GM19351 (cell line): ENCODE measurements at regions not wholly inside any gene's neighbourhood (a gene's known extent, or its start where the extent isn't known, plus 50 kb on each side); places are given as distances from the start of the nearest gene placed in this dataset.

Experiments used
- ATAC-seq: cut with Tn5 transposase; IDR thresholded peaks from one replicate; pipeline ENCODE4 v1.9.1; 2021; ENCODE audit warnings: mild to moderate bottlenecking, moderate library complexity; ENCODE audit not compliant: unreplicated experiment

DNA sequence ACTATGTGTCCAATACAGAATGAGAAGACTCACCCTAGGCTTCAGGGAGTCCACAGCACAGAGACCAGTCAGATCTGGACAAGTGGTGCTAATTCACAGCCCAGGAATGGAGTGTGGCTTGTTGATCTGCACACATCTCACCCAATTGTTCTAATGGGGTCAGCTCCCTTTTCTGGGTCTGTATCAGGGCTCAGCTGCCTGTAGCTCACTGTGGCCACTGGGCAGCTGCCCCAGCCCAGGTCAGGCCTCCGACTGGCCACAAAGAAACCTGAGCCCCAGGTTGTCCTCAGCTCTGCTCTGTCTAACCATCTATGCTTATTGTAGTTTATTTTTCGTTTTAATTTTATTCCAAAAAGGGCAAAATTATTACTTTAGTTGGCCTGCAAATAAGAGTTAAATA is 202.3 kb upstream of the RAB6C start:
- no peak for ATAC-seq

DNA sequence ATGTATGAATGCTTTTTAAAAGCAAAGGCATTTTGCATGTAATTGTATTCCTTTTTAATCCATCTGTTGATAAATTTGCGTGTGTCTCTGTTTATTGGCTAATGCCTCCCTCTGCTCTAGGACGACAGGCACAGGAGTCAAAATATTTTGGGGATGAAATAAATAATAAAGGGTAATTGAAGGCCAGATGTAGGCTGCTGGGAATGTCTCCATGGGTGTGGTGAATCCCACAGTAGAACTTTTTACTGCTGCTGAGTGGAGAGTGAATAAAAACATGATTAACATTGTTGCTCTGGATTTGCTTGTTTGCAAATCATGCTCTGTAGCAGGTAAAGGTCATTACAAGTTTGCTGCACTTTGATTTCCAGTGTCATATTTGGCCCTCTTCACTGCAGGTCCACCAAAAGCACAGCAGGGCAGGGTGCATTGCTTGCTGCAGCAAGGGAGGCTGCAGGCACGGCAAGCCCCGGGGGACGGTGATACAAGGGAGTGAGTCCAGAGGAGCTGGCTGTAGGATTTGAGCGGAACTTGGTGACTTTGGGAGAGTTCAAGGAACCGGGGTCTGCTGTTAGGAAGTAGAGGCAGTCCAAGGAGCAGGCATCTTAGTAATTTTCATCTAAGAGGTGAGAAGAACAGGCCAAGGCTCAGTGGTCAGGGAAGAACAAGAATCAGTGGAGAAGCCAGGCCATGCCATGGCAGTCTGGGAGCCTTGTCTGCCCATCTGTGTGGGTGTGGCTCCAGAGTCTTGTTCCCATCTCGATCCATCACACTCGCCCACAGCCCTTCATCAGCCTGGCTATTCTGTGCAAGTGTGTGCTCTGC is 201.5 kb upstream of the RAB6C start:
- ATAC-seq = no peak

DNA sequence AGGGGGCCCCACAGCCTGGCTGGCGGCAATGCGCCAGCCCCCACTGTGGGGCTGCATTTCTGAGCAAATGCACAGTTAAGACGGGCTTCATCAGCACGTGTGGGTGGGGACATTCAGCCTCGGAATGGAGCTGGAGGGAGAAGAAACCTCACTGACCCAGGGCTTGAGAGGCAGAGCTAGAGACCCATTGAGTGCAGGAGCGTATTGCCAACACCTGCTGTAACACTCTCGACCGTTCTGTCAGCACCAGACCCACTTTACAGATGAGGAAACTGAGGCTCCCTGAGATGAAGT is 200.9 kb upstream of the RAB6C start:
- no peak for ATAC-seq

DNA sequence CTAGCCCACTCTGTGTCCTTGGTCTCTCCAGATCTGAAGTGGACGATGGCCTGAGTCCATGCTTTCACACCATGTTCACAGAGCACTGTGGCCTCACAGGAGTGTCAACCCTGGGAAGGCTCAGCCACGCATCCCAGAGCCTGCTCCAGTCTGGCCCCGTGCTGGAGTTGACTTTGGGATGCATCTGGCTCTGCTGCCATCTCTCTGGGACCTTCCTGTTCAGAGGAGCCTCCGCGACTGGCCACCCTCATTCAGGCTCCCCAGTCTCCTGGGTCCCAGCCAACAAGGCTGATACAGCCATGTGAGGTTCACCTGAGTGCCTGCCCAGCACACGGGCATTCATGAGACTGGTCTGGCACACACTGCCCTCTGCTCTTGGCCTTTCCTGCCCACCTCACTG is 199.7 kb upstream of the RAB6C start:
- no peak for ATAC-seq

DNA sequence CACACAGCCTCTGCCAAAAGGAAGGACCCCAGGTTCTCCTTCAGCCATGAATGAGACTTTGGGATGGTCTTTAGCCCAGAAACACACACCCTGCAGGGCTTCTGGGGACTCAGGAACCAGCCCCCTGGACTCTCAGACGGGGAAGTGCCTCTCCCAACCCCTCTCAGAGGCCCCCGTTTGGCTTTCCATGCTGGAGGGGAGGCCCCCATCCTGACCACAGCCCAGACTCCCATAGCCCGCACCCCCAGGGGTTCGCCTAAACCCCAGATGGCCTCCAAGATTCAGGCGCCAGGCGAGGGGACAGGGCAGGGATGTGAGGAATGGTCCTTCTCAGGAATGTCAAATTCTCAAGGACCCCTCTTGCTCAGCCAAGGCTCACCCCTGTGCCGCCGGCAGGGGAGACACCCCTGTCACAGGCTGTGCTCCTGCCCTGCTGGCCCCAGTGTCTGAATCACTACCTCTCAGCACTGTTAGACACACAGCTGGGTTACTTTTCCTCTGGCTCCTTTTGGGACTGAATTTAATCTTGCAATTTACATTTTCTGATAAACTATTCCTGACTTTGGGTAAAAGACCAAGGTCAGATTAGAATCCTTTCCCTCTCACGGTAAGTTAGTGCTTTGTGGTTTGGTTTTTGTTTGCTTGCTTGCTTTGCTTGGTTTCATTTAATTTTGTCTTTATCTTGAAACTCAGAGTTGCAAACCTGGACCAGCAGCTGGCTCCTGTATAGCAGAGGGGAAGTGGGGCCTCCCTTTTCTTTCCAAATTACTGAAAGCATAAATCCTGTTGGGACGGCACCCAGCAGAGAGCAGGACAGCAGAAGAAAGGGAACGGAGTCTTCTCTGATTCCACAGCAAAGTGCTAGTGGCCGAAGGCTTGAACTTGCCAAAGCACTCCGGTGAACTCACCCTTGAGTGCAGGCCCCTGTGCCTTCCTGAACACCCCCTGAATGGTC is 198.9 kb upstream of the RAB6C start:
- no peak for ATAC-seq

DNA sequence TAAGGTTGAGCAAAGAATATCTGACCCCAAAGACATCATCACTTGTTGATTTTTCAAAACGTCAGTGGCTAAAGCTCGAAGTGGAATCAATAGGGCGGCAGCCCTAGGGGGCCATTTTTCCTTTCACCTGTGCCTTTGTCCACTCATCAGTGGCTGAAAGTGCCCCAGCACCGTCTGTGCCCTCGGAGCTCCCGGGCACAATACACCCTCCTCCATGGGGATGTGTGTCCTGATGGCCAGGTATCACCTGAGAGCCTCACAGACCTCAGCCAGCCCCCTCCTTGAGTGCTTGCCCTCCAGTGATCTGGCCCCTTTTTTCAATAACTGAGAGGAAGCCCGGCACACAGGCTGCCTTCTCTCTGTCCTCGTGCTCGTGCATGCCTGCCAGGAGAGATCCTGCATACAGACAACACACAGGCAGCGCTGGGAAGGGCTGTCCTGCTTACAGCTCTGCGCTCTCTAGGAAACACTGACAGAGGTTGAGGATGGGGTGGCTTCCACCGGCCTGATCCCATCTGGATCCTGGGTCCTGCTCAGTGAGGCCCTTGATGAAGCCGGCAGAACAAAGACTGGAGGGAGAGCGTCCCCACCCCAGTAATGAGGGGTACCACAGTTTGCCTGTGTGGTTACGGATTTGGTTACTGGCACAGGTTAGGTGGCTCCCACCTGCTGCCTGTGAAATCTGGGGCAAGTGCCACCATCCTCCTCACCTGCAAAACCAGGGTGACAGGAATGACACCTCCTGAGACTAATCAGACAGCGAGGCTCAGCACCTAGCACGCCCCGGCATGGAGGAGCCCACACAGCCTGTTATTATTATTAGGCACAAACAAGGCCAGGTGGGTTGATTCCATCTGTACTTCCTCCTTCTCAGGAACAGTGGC is 197.5 kb upstream of the RAB6C start:
- no peak for ATAC-seq

DNA sequence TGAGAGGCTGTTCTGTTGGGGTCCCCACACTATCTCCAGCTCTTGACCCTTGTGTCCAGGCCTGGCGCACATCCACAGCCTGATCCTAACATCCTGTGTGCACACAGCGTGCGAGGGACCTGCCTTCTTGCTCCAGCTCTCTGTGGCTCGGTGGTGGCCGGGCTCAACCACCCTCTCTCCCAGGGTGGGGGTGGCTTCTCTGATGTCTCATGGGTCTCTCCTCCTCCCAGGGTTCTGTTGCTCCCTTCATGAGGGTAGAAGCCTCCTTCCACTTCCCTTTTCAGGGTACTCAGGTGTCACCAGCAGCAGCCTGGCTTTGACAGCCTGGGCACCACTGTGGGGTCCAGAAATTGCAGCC is 196.9 kb upstream of the RAB6C start:
- ATAC-seq = no peak

DNA sequence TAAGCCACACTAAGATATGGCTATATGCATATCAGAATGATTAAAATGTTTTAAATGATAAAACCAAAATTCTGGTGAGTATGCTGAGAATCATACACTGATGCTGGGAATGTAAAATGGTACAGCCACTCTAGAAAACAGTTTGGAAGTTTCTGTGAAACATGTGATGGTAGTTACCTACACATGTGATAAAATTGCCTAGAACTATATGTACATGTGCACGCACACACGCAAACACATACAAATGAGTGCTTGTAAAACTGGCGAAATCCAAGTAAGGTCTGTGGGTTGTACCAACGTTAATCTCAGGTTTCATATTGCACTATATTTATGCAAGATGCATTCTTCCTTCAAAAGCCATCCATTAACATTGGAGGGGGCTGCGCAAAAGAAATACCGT is 195.0 kb upstream of the RAB6C start:
- ATAC-seq = no peak

DNA sequence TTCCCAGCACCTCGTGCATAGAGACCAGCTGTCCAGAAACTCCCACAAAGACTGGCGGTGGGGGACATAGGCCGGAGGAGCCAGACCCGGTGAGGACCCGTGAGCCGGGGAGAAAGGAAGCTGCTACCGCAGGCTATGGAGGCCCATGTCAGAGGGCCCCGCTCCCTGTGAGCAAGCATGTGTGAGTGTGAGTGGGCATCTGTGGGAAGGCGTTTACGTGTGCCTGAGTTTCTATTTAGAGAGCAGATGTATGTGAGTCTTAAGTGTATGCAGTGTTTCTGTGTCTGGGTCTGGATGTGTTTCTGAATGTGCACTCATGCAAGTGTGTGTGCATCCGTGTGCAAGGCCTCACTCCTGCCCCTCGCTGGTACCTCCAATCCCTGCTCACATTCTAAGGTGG is 187.8 kb upstream of the RAB6C start:
- ATAC-seq = no peak

DNA sequence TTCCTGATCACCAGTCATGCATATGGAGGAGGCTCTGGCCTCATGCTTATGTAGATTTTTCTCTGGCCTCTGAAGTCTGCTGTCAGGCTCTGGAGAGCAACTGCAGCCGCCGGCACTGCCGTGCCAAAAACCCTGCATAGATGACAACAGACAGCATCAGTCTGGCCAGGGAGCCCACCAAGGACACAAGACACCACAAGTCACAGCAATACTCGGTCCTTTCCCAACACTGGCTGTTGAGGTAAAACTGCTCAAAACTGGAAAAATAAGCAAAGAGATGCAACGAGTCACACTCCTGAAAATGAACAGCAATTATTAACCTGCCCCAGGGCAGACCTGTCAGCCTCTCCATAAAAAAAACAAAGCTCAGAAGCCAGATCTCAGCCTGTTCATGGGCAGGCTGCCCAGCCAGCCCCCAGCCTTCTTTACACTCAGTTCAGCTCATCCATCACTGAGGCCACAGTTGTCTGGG is 186.0 kb upstream of the RAB6C start:
- ATAC-seq = no peak

DNA sequence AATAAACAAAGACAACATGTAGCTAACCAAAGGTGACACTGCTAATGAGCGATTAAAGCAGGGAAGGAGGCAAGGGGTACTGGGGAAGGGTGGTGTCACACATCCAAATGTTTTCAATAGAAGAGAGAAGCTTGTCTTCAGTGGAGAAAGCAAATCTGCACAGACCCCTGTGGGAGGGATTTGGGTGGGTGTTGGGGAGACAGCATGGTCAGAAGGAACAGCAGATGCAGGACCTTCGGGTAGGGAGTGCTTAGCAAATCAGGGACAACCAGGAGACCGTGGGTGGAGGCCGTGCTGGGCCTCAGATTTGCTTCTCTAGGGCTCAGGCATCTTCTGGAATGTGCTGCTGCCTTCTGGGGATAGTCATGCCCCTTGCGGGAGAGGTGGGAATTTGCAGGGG is 185.3 kb upstream of the RAB6C start:
- ATAC-seq = no peak

DNA sequence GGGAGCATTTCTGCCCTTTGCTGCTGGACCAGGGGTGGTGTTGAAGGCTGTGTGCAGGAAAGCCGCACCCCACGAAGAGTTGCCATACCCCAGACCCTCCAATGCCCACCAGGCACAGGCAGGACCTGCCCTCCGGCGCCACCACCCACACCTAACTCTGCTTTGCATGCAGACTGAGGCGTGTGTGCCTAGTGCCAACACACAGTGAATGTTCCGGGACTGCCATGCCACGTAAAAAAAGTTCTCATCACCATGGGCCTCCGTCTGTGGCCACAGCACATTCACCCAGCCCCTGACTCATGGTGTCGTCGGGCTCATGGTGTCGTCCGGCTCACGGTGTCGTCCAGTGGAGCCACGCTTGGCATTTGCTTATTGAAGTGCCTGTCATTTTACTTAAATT is 184.9 kb upstream of the RAB6C start:
- ATAC-seq = no peak

DNA sequence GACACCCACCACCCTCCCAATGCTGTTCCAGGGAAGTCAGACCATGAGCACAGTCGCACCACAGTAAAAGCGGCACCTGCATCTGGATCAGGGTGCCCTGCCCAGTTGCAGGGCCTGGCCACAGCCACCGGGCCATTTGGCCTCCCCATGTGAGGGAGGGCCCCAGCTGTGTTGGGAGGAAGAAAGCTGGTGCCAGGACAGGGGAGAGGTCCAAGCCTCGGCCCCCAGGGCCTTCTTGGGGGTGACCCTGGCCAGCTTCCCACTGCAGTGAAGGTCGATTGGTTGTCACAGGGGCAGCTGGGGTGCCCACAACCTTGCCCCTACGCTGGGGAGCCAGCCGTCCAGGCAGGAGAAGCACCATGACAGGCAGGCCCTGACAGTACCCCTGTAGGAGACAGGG is 183.2 kb upstream of the RAB6C start:
- no peak for ATAC-seq

DNA sequence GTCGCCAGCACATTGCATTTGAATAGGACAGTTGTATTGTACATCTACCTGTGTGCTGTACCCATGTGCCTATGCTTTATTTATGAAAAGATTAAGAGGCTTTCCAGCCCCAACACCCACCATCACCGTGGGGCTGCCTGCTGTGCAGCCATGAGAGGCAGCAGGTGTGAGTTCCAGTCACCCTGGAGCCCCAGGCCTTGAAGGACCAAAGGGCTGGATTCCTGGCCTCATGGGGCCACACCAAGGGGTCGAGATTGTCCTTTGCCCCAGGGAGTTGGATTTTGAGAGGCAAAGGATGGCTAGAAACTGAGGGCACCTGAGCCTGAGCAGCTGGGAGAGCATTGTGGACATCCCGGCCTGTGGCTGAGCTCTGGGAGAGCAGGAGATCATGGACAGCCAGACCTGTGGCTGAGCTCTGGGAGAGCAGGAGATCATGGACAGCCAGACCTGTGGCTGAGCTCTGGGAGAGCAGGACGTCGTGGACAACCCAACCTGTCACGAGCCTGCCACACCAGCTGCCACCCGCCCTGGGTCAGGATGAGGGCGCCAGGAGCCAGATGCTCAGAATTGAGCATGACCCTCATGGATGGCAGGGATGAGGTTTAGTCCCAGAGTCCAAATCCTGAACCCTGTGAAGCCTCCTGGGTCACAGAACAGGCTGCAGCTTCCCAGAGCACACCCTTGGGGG is 182.5 kb upstream of the RAB6C start:
- no peak for ATAC-seq

DNA sequence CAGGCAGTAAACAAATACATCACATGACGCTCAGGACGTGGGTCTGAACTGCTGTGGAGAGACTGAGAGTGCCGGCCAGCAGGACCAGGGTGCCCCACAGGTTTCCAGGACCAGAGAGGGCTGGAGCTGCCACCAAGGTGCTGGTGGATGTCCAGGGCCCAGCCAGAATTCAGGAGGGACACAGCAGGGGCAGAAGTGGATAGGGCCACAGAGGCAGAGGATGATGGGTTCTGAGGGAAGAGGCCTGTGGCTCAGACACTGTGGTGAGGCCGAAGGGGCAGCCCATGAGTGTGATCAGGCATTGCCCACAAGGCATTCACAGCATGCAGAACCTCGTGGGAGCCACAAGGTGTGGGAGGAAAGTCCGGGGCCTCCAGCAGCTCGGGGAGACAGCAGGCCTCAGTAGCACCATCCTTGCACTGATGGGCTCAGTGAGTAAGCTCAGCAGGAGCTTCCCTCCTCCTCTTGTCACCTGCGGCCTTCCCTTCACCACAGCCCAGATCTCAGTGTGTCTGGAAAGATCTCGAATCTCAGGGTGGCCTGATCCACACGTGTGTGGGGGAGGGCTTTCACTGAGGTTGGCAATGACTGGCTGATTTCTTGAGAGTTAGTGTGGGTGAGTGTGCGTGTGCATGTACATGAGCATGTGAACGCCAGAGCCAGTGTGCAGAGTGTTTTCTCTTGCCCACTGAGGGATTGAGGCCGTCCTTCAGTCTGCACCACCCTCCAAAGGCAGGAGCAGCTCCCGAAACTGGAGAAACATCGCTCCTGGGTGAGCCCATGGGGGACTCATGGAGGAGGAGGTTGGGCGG is 181.8 kb upstream of the RAB6C start:
- ATAC-seq = no peak

DNA sequence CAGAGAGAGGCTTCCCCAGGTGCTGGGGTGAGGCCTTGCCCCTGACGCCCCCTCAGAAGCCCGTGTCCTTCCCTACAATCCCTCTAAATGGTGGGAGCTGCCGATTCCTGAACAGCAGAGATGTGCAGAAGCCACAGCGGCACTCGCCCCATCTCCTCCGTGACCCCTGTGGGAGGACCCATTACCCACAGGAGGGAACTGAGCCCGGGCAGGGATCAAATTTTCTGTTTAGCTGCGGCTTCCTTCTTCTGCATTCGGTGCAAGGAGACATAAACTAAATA is 181.2 kb upstream of the RAB6C start:
- no peak for ATAC-seq

DNA sequence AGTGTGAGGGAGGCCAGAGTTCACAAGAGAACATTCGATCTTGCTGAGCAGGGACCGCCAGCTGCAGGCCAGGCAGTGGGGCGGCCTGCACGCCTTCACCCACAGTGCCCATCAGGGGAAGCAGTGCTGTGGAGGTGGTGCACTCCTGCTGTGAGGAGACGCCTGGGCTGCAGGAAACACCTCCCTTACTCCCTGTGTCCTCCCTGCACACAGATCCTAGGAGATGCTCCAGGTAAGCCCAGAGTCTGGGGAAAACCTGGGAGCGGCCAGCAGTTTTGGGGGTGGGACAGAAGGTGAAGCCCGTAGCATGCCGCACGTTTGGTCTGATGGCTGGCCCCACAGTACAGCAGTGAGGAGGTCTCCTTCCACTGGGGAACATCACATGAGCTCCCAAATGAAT is 180.8 kb upstream of the RAB6C start:
- ATAC-seq = no peak

DNA sequence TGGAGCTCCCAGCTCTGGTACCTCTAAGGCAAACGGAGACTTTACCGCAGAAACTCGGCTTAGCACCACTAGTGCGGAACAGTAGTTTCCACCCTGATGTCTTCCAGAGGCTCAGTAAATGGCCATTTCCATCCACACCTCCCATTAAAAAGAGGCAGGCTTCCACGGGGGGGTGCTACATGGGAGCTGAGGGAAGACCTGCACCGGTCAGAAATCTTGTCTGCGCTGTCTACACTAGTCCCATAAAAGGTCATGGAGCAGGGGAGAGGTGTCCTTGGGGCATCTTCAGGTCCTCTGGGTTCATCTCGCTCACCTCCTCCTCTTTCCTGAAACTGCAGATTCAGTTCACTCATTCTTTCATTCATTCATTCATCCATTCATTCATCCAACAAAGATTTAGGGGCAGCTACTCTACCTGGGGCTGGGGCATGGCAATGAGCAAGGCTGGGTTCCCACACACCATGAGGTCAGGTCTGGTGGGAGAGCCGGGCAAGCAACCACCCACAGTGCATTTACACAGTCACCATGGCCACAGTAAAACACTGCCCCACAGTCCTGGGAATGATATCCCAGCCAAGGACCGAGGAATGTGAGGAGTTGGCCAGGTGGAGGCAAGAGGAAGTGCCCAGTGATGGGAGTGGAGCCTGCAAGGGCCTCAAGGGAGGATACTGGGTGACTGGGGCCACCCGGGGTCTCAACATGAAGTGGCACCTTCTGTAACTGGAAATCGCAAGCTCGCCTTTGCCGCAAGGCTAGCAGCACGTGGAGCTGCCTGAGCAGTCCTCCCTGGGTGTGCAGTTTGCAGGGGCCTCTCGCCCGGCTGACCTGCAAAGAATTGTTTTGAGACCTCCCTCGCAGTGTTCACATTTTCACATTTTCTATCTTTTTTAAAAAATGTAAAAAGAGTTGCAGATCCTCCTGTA is 180.2 kb upstream of the RAB6C start:
- ATAC-seq = no peak

DNA sequence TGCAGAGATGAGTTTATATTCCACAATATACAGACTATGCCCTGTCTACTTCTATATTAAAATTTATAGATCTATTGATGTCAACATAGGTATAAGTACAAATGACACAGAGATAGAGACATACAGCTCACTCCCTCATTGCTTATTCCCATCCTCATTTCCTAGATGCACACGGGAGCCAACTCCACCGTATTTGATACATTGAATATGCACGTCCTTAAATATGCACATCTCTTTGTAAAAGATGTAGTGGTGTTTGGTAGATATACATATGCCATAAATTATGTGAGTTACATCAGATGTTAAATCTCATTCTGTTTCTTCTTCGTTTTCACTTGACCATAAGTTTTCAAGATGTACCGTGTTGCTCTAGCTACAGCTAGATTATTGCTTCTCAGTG is 179.2 kb upstream of the RAB6C start:
- no peak for ATAC-seq
